NCI-H1092 treated with DMSO at 0.1 percent for 48 hours (cell line): ENCODE measurements at regions not wholly inside any gene's neighbourhood (a gene's known extent, or its start where the extent isn't known, plus 50 kb on each side); places are given as distances from the start of the nearest gene placed in this dataset.

ENCODE experiments used
- DNase-seq: peaks from one replicate; lab custom pipeline; 2025; lab: John Stamatoyannopoulos, UW

DNA sequence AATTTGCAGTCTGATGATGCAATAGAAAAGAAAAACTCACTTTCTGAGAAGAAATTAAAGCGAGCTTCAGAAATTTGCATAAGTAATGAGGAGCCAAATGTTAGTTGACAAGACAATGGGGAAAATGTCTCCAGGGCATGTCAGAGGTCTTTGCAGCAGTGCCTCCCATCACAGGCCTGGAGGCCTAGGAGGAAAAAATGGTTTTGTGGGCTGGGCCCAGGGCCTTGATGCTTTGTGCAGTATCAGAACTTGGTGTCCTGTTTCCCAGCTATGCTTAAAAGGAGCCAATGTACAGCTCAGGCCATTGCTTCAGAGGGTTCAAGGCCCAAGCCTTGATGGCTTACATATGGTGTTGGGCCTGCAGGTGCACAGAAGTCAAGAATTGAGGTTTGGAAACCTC lies 298.4 kb downstream of the SMARCA2 start:
- DNase-seq = no peak

DNA sequence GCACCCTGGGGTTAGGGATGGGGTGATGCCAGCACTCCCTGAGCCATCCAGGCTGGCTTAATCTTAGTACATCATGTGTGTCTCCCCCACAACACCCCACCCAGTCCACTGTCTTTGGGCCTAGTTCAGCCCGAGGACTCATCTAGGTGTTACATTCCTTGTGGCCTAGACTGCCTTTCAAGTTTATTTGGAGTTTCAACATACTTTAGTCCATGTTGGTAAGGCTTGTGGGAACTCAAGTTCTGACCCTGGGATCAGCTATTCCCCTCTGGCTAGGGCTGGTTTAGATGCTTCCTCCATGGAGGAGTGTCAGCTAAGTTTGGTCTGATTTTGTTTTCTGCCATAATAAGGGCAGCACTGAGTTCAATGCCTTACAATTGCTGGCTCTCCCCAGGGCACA lies 302.4 kb downstream of the SMARCA2 start:
- DNase-seq = no peak

DNA sequence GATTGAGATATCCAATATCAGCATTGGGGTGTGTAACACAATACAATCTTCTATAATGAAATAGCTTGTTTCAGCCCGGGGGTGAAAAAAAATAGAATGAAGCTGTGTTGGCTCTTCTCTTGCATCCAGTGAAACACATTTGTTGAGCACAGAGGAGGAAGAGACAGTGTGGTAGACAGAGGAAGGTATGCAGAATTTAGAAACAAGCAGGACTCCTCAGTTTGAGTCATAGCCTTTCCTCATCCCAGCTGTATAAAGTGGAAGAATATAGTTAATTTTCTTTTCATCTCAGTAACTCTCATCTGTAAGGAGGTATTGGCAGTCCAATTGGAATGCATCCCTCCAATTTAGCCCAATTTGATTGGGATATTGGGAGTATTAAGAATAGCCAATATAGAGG lies 302.2 kb upstream of the VLDLR start:
- DNase-seq = no peak

DNA sequence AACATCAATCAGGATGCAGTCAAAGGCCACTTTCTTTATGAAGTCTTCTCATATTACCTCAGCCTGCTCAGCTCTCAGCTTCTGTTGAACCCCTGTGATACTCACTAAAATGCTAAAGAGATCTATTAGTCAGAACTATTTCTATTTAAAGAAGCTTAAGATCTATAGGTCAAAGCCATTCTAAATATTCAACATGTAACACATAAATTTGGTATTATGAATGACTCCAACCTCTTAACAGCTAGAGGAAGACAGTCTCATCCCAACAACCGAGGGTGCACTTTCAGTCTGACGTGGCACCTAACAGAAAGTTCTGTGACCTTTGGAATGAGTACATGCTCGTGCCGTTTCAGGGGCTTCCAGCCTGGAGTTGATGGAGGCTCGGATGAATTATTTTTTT lies 301.5 kb upstream of the VLDLR start:
- no peak for DNase-seq

DNA sequence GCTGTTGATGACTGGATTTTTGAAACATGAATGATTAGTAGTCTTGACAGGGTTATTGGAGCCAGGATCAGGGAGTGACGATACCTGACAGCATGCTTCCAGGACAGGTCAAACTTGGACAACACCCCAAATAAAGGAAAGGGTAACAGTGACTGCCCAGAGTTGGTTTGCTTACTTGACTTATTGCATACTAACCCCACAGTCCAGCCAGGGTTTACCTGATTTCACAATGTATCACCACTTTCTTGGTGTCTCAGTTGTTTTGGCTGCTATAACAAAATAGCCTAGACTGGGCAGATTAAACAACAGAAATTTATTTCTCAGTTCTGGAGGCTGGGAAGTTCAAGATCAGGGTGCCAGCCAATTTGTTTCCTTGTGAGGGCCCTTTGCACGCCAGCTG lies 301.0 kb upstream of the VLDLR start:
- no peak for DNase-seq

DNA sequence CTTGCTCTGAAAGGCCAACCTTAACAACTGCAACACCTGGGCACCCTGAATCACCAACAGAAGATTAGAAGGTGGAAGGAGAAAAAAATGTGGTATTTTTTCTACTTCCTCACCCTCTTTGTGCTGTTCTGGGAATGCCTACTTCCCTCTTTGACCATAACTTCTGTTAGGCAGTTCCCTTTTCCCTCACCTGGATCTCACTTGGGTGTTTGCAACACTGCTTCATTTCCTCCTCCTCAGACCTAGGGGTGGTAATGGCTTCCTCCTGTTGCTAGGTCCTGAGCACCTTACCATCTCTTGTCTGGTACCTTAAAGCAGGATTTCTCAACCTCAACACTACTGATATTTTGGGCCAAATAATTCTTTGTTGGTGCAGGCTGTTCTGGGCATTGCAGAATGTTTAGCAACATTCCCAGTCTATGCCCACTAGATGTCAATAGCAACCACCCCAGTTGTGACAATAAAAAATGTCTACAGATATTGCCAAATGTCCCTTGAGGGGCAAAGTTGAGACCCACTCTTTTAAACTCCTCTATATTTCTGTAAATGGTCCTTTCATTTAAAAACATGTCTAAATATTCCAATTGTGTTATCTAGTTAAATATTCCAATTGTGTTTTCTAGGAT lies 300.0 kb upstream of the VLDLR start:
- no peak for DNase-seq

DNA sequence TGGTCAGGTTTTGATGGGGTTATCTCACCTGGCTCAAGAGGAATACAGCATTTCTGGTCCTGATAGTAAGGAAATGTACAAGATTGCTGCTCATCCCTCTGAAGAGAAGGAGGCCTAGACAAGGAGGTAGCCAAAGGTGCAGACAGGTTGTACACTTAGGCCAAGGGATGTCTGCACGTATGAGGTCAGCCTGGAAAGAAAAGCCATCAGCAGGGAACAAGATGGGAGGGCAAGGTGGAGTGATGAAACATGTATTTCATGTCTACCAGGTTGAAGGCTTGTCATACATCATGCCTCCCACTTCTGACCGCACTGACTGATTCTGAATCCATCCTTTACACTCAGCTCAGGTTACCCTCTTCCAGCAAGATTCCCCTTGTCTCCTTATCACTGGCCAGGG lies 296.8 kb upstream of the VLDLR start:
- no peak for DNase-seq

DNA sequence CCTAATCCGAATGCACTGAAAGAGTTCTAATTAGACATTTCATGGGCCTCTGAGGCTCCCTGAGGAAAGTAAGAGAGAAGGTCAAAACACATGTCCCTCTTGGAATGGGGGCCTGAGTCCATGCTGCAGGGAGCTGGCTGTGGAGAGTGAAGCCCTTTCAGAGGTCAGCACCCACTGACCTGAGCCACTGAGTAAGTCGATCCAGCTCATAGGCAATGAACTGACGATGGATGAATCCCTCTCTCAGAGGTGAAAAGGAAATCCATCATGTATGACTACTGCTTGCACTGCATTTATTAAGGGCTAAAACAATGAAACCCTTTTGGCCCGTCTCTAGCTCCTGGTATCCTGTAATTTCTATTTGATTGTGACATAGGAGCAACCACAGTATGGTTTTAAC lies 288.9 kb upstream of the VLDLR start:
- no peak for DNase-seq

DNA sequence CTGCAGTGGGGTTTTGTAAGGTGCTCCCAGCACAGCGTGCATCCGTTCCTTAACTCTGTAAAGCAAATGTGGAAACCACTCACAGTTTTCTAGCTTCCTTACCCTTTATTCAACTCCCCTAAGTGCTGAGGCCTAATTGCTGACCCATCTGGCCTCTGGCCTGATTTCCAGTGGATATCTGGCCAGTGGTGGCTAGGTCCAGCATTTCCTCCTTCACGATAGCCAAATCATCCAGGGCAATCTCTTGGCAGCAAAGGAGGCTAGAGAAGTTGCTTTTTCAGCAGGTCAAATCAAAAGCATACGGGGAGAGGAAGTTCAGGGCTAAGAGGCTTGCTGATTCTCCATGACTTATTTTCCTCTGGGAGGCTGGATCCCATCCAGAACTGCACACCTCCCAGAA lies 286.3 kb upstream of the VLDLR start:
- no peak for DNase-seq

DNA sequence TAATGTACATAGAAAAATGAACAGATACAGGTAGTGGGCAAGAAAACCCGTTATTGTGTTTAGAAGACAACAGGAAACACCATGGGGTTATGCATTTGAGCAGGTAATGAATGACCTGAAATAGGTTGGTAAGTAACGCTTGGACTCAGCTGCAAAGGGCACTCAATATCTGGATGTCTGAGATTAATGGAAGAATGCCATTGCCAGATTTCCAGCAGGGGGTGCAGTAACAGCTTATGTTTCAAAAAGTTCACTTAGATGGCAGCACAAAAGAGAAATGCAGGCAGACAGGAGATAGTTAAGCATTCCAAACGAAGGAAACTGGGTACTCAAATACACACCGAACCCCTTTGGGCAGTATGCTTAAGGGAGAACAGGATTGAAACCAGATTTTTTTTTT lies 285.5 kb upstream of the VLDLR start:
- DNase-seq = no peak

DNA sequence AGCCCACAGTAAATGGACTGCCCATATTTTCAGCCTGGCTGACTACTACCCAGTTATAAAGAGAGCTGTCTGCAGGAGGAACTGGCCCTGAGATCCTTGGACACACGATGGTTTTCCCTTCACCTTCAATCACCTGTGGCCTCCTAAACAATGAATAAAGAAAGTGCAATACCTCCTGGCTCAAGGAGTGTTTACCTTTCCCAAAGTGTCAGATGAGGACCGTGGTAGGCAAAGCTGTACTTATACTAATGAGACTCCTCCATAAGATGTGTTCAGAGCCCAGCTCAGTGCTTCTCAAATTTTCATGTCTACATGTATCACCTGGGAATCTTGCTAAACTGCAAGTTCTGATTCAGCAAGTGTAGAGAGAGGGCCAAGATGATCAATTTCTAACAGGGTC lies 284.5 kb upstream of the VLDLR start:
- no peak for DNase-seq

DNA sequence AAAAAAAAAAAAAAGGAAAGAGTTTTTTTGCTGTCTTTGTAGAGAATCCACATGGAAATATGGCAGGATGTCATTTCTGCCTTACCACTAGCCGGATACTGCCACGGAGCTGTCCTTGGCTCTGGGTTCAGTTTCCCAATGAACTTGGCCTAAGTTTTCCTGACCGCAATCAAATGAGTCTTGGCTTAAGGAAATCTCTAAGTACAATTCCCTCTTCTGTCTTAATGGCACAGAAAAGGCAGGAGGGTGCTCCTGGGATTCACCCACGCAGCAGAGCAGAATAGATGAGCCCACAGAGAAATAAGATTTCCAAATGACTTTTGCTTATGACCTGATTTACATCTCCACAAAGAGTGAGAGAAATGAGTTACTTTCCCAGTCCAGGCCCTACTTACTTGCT lies 284.0 kb upstream of the VLDLR start:
- DNase-seq = no peak

DNA sequence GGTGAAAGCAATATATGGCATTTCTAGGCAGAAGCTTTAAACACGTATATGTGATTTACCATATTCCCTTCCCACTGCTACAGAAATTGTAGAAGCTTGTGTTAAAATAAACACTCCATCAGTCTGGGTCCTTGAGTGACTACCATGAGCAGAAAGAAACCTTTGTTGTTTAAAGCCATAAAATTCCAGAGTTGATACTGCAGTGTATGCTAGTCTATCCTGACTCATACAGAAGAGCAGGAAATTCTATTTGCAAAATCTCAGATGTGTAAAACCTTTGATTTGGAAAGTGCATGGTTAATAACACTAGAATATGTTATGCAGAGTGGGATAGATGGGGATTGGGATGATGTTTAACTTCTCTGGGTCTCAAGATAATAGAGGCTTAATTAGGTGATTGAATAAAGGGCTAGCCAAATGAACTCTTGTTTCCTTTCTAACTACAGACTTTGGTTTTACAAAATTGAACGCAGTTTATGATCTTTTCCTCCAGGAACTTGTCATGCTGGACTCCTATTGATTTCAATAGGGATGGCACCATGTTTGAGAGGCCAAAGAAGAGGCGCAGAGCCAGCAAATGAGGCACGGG lies 282.7 kb upstream of the VLDLR start:
- DNase-seq = no peak

DNA sequence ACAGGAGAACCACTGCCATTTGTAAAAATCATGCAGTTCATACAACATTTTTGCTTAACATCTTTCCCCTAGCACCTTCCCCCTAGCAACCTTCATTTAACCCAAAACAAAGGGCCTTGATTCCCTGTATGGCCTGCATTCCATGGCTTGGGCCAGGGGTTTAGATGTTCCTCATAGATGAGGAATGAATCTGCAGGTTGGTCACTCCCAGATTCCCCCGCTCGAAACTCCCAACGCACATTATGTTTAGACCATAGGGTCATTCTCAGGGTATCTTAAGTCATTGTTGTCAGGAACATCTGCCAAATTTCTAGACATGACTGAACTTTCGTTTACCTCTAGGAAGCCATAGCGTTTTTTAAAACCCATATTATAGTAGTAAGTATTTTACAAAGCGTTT lies 282.2 kb upstream of the VLDLR start:
- no peak for DNase-seq

DNA sequence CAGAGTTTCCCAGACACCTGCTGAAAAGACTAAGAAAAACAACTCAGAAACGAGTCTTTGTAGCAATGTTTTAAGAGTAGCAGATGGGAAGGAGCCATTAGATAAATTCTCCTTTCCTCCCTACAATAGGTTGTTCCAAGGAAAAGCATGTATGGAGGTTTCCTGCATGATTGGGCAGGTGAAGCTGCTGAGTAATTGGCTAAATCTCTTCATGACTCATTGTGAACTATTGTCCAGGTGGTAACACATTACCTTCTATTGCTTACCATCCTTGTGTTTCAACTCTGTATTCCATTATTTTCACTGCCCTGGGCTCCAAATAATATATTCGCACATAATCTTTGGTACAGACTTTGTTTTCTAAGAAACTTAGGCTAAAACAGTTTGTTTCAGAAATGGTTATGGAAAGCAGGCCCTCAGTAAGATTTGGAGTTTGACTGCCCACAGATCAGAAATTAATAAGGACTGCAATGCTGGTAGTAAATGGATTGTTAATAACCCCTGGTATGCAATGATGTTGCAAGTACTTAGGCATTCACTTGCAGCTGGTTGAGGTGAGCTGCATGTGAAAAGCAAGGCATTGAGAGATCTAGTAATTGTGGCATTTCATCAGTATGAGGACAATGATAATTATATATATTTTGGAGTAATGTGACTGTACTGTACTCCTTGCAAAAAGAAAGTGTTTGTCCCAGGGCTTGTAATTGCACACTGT lies 281.4 kb upstream of the VLDLR start:
- no peak for DNase-seq

DNA sequence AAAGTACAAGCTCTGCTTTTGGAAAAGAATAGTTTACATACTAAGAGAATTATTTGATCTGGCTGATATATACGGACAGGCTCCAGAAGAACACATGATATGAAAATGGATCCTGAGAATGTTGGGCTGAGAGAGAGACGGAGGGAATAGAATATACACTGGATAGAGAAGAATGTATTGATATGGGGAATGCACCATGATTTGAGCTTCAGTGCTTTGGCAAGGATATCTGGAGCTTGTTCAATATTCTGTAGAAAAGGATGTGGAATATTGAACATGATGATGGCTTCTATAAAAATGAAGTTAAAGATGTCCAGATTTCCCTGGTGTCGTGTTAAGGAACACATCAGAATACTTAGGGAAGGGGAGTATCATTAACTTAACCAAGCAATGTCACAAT lies 280.5 kb upstream of the VLDLR start:
- no peak for DNase-seq

DNA sequence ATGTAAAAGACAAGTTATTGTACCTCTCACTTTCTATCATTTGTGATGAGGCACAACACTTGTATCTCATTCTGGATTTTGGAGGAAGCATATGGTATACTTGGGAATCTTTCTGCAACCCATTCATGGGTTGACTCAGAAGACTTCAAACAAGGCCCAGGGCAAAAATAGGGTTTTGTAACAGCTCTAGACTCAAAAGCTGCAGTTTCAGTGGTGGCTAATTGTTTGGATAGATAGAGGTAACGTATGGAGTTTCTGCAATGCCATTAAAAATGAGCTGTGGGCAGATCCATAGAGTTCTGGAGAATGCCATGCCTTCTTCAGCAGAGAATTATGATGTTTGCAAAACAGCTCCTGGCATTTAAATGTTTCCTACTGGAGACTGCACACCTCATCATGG lies 279.6 kb upstream of the VLDLR start:
- DNase-seq = no peak

DNA sequence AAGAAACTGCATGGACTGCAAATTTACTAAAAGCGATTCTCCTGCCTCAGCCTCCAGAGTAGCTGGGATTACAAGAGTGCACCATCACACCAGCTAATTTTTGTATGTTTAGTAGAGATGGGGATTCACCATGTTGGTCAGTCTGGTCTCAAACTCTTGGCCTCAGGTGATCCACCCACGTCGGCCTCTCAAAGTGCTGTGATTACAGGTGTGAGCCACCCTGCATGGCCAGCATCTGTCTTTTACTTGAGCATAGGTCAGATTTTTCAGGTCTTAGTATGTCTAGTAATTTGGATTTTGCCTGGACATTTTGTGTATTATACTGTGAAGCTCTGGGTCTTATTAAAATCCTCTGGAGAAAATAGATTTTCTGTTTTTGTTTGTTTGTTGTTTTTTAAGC lies 277.8 kb upstream of the VLDLR start:
- no peak for DNase-seq

DNA sequence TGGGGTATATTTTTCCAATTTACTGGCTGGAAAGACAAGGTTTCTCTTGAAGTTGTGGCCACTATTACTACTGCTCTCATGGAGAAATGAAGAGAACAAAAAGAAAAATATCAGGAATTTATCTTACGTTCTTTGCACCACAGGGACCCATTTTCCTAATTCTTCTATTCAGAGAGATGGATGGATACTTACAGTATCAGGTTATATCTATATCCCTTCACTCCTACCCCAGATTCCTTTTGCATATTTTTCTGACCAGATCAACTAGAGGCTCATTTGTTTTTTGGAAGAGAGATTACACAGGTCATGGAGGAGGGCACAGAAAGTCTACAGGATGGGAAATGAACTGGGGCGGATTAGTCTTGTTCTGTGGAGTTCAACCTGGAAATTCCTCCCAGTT lies 277.2 kb upstream of the VLDLR start:
- DNase-seq = no peak

DNA sequence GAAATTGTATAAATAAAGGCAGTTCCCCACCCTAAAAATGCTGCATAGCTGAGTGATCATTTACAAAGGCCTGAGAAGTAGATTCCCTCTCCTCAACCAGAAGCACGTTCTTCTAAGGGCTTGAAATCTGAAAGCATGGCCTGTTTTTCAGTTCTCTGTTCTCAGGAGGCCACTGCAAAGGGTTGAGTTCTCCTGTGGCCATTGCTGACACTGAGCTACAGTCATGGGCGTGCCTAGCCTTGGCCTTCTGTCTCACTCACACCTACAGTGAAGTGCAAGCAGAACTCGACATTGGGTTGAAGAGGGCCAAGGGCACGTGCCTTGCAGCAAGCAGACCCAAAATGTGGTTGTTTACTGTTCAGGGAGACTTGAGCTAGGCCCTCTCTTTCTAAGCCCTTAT lies 276.6 kb upstream of the VLDLR start:
- DNase-seq = no peak

DNA sequence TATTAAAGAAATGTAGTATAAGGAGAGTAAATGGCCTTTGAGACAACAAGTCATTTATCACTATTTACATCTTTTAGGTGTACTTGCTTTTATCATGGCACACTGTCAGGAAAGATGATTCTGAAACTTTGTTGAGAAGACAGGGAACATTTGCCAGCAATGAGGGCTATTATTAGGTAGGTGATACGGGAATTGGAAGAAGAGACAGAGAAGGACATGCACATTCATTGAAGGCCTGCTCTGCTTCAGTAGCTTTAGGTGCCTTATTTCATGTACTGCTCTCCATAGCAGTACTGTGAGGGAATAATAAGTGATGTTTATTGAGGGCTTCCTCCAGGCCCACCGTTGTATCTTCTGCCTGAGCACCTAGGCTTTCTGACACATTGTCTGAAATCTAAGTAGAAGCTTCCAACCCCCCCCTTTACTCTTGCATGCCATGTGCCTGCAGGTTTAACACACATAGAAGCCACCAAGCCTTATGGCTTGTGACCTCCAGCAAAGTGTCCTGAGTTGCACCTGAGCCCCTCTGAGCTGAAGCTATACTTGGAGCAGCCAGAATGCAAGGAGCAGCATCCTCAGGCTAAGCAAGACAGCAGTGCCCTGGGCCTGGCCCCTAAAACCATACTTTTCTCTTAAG lies 275.2 kb upstream of the VLDLR start:
- no peak for DNase-seq

DNA sequence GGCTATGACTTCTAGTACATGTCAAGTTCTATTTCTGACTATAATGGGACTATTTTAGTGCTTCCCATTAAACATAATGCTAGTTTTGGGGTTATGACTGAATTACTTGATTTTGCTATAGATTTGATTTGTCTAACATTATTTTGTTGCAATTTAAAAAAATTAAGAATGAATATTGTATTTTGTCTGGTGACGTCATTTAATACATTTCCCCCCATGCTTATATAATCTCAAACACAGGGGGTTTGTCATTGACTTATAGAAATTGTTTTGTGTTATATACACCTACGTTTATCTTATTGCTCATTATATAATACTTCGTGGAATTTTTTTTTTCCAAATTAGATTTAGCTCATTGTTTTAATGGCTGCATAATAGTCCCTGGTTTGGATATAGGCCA lies 270.3 kb upstream of the VLDLR start:
- no peak for DNase-seq

DNA sequence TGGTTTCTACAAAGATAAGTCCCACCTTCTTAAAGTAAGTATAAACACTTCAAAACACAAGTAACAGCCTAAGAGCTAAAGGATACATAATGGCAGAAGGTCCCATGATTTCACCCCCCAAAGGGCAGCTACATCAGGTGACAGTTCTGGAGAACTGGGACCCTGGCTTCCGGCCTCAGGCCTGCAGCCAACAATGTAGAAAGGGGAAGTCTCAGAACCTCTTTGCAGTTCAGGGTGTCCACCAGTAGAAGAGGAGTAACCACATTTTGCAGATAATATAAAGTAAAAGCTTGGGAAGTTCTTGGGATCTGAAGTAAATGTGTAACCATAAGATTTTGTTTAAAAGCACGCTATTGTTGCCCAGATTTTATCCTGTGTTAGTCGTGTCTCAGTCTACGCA lies 267.4 kb upstream of the VLDLR start:
- DNase-seq = no peak
